DOHH2 (cell line): ENCODE measurements at regions not wholly inside any gene's neighbourhood (a gene's known extent, or its start where the extent isn't known, plus 50 kb on each side); places are given as distances from the start of the nearest gene placed in this dataset.

Experiments
- CTCF ChIP-seq: fragments of 200-600 bp; sonication (generic); IDR thresholded peaks from one replicate; pipeline ENCODE4 v1.5.1; 2014; ENCODE audit warnings: antibody characterized with exemption, mild to moderate bottlenecking, low read depth, low read length; ENCODE audit not compliant: poor library complexity, severe bottlenecking
- EZH2phosphoT487 ChIP-seq: fragments of 200-600 bp; sonication (generic); IDR thresholded peaks from 2 replicates; pipeline ENCODE4 v1.6.1; 2017; ENCODE audit warnings: borderline replicate concordance, mild to moderate bottlenecking, antibody characterized with exemption, low read length, moderate library complexity, mixed read lengths

- no peak for TF ChIP-seq CTCF
- no peak for TF ChIP-seq EZH2phosphoT487
Observed at GRCh38 chr14:98350213-98350612, 921.8 kb downstream of the BCL11B start.
